ENCODE measurements at regions not wholly inside any gene's neighbourhood (a gene's known extent, or its start where the extent isn't known, plus 50 kb on each side); places are given as distances from the start of the nearest gene placed in this dataset.

GRCh38 chr2:195369218-195369587, 287.8 kb upstream of the SLC39A10 start:
- no peak for TF ChIP-seq CTCF (IDR thresholded peaks at IDR 0.05; ENCODE audit: poor library complexity)
- no peak for TF ChIP-seq EZH2 (IDR thresholded peaks at IDR 0.05; ENCODE audit: borderline replicate concordance)
- TF ChIP-seq EZH2phosphoT487 (IDR thresholded peaks at IDR 0.05; ENCODE audit: low read depth, severe bottlenecking, unreplicated experiment), result no peak

Measured in hepatocyte (in vitro differentiated cells).